ENCODE measurements at regions not wholly inside any gene's neighbourhood (a gene's known extent, or its start where the extent isn't known, plus 50 kb on each side); places are given as distances from the start of the nearest gene placed in this dataset.
"Not testable (repeated sequence)": the region's sequence is repeated elsewhere in the genome, so short reads cannot be mapped to it uniquely, and the experiment has no call there.

DNA sequence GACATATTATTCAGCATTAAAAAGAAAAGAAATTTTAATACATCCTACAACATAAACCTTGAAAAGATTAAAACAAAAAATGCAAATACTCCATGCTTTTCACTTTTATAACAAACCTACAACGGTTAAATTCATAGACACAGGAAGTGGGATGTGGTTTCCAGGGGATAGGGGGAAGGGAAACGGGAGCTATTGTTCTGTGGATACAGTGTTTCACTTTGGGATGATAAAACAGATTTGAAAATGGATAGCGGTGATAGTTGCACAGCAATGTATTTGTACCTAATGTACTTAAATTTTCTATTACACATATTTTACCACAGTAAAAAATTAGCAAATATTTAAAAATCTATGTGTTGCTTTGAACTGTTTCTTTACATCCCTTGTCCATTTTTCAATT is 368.0 kb downstream of the CDY2B start:
- intact Hi-C loops (cut with micrococcal nuclease) = not testable (repeated sequence)

DNA sequence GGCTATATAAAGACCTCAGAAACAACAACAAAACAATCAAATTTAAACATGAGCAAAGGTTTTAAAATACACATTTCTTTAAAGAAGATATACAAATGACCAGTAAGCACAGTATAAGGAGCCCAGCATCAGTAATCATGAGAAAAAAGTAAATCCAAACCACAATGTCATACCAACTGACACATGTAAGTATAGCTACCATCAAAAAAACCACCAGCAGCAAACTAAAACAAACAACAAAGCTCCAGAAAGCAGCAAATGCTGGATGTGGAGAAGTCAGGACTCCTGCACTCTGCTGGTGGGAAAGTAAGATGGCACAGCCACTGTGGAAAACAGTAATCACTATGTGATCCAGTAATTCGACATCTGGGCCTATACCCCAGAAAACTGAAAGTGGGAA is 368.5 kb downstream of the CDY2B start:
- intact Hi-C loops (cut with micrococcal nuclease) = not testable (repeated sequence)

GRCh38 chrY:17505834-17506233 is 374.2 kb downstream of the CDY2B start:
- intact Hi-C loops (cut with micrococcal nuclease) = not testable (repeated sequence)

- intact Hi-C loops (cut with micrococcal nuclease) = not testable (repeated sequence)
Observed at GRCh38 chrY:17484763-17485162, 395.3 kb downstream of the CDY2B start.

- intact Hi-C loops (cut with micrococcal nuclease) = not testable (repeated sequence)
Observed at GRCh38 chrY:17484157-17484556, 395.9 kb downstream of the CDY2B start.

- intact Hi-C loops (cut with micrococcal nuclease) = not testable (repeated sequence)
Observed at GRCh38 chrY:17481389-17482022, 398.5 kb downstream of the CDY2B start.

DNA sequence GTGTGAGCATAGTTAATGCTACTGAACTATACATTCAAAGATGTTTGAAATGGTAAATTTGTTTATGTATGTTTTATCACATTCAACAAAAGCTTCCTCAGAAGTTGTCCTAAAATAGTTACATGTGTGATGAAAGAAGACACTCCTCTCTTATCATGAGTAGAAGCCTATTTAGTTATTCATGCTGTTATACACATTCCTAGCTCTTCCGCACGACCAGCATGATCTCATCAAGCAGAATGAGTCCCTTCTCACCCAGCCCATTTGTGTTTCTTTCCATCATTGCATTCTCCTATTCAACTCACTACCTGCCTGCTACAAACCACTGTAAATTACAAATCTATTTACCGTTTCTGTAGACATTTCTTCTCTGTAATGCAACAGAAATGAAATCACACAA is 408.0 kb downstream of the CDY2B start:
- intact Hi-C loops (cut with micrococcal nuclease) = not testable (repeated sequence)

GRCh38 chrY:17459753-17460152 is 420.3 kb downstream of the CDY2B start:
- intact Hi-C loops (cut with micrococcal nuclease) = not testable (repeated sequence)

GRCh38 chrY:17430570-17431166 is 449.4 kb downstream of the CDY2B start:
- intact Hi-C loops (cut with micrococcal nuclease) = no loop called here

- intact Hi-C loops (cut with micrococcal nuclease) = no loop called here
Observed at GRCh38 chrY:17398336-17399072, 481.5 kb downstream of the CDY2B start.

DNA sequence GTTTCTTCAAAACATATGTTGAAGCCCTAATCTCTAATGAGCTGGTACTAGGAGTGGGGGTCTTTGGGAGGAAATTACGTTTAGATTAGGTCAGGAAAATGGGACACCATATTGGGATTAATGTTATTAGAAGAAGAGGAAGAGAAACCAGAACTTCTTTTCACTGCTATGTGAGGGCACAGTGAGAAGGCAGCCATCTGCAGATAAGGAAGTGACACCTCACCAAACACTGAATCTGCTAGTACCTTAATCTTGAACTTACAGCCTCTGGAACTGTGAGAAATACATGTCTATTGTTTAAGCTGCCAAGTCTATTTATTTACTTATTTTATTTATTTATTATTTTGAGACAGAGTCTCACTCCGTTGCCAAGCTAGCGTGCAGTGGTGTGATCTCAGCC is 482.4 kb downstream of the CDY2B start:
- intact Hi-C loops (cut with micrococcal nuclease) = no loop called here

DNA sequence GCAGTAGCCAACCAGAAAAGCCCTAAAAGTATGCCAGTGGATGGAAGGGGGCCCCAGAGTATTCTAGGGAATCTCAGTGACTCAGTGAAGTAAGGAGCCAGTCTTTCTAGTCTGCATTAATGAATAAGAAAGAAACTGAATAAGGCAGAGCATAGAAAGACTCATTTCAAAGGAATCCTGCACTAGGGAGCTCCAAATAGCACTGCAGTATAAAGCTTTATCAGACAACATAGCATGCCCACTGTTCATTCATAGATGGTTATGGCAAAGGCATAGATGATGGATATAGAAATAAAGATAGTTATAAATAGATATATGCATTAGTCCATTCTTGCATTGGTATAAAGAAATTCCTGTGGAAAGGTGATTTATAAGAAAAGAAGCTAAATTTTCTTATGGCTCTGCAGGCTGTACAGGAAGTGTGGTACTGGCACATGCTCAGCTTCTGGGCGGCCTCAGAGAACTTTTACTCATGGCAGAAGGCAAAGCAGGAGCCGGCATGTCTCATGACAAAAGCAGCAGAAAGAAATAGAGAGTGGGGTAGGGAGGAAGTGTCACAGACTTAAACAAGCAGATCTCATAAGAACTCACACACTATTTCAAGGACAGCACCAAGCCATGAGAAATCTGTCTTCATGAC is 498.5 kb downstream of the CDY2B start:
- intact Hi-C loops (cut with micrococcal nuclease) = no loop called here

GRCh38 chrY:17378326-17378725 is 501.7 kb downstream of the CDY2B start:
- intact Hi-C loops (cut with micrococcal nuclease) = no loop called here

DNA sequence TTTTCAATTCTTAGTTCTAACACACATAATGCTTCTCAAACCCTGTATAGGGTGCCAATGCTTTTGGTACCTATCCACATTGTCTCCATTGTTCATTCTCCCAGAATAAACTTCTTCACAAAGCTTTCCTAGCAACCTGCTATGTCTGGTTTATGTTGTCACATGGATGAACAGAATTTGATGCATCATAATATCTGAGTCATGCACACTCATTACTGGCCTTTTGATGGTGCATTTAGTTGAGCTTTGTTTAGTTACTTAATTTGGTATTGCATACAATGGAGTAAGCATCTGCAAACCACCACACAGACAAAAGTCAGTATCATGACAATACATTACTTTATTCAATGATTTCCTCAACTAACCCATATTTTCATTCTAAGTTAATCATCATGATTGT is 511.6 kb downstream of the CDY2B start:
- intact Hi-C loops (cut with micrococcal nuclease) = no loop called here

- intact Hi-C loops (cut with micrococcal nuclease) = no loop called here
Observed at GRCh38 chrY:17366400-17366799, 513.6 kb downstream of the CDY2B start.

DNA sequence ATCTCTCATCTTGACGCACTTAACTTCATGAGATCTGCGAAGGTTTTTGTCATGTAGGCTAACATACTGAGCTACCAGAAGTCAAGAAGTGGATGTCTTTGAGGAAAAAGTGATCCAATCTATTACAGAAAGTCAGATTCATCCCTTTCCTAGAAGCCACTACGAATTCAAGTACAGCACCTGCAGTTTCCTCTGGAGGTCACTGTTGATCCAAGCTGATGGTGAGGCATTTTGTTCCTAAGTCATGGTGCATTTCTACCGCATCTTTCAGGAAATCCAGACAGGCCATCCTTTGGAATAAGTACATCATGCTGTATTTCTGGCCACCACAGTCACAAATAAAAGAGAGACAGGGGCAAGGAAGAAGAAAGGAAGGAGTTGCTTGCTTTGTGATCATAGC is 541.0 kb downstream of the CDY2B start:
- intact Hi-C loops (cut with micrococcal nuclease) = no loop called here

DNA sequence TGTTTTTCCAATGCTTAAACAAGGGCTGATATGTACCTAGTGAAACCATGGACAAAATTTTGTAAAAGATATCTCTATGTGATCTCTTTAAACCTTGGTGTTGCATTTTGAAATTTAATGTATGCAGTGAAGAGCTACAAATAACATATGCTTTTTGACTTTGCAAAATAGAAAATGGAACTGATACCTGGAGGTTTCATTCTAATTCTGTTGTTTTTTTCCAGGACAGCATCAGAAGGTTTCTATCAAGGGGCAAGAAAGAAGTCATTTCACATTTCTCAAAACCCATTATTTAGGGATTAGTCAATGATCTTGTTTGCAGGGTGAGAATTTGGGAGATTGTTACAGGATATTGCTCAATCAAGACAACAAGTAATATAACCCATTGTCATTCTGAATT is 549.3 kb downstream of the CDY2B start:
- intact Hi-C loops (cut with micrococcal nuclease) = no loop called here

DNA sequence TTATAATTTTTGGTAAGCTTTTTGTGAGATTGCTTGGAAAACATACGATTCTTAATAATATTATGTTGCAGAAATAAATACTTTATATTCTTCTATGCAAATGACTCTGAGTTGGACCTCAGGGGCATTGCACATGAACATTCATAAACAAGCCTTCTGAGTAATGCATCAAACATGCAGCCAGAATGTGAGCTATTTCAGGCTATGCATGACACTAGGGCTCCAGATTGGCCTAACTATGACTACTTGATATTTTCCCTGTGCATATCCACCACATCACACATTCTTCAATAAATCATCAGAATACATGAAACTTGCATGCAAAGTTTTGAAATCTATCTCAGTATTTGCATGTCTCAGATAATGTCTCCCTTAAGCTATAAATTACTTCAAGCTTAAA is 560.1 kb downstream of the CDY2B start:
- intact Hi-C loops (cut with micrococcal nuclease) = no loop called here

DNA sequence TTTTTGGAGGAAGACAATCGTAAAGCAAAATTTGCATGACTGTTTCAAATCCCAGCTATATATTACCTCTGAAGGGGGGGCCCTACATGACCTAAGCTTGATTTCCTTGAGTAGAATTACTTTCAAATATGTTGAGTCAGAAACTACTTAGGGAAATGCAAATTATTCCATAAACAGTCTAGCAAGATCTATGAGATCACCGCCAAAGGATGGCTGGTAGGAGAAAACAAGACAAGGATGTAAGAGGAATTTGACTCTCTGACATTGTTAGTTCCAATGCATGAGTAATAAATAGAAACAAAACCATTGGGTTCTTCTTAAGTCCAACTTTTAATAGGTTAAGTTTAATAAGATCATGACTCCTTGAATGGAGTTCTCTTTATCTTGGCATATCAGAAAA is 561.4 kb downstream of the CDY2B start:
- intact Hi-C loops (cut with micrococcal nuclease) = no loop called here

DNA sequence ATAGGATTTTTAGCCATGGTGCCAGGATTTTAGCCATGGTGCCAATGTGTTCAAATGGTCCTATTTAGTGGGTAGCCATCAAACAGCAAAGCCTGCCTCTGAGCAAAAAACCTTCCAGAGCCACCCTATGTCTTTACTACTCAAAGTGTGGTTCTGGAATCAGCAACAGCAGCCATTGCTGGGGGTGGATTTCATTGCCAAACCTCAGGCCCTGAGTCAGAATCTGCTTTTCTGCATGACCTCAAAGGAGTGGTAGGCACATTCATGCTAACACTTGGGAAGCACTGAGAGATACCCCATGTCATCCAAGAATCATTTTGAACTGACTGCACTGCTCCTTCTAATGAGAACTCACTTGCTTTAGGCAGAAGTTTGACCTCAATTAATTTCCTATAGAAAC is 603.0 kb downstream of the CDY2B start:
- intact Hi-C loops (cut with micrococcal nuclease) = no loop called here

DNA sequence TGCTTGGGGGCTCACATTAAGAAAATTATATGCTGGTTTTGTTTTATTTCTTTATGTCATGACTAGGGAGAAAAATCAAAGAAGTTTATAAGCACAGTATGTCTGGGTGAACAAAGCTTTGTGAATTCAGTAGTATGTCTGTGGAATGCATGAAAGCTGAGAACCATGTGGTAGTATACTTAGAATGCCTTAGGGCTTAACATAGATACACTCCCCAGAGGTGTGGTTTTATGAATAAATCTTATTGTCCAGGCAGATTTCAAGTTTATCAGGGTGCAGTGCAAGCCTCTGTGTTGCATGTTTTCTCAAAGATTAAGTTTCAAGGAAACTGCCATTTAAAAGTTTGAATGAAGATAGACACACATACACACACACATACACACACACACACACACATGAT is 620.5 kb downstream of the CDY2B start:
- intact Hi-C loops (cut with micrococcal nuclease) = no loop called here

DNA sequence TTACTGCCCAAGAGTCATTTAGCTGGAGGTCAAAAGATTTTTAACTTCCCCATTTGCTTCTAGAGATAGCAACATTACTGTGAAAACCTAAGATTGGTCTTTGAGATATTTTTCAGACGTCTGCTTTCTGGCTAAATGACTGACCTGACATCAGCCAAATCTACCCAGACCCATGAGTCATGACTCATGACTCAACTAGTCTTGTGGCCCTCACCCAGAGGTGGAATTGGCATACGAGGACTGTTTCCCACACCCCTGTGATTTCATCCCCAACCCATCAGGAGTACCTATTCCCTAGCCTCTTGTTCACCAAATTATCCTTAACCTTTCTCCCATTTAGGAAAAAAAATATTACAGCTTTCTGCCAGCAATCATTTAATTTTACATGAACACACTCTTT is 641.6 kb downstream of the CDY2B start:
- intact Hi-C loops (cut with micrococcal nuclease) = no loop called here

Data from T-helper 1 cell treated with Interleukin-12 subunit alpha and Interleukin-12 subunit beta and Interleukin-4 antibody, amounts not matched to agents 30 ng/mL and 1 ng/mL, for 36 hours (primary cell).